ENCODE measurements at regions not wholly inside any gene's neighbourhood (a gene's known extent, or its start where the extent isn't known, plus 50 kb on each side); places are given as distances from the start of the nearest gene placed in this dataset.

GRCh38 chr12:87720967-87721366 is 308.2 kb downstream of the C12orf50 start:
- TF ChIP-seq CTCF (IDR thresholded peaks at IDR 0.05) (no peak), POLR2A (IDR thresholded peaks at IDR 0.05) (no peak)
